ENCODE measurements at regions not wholly inside any gene's neighbourhood (a gene's known extent, or its start where the extent isn't known, plus 50 kb on each side); places are given as distances from the start of the nearest gene placed in this dataset.

- no peak for DNase-seq (ENCODE audit: low spot score)
- ATAC-seq, result no peak
Observed at GRCh38 chr3:148604270-148605085, 93.2 kb upstream of the AGTR1 start.

- DNase-seq (ENCODE audit: low spot score) (no peak), ATAC-seq (no peak)
Observed at GRCh38 chr3:148605521-148605920, 92.2 kb upstream of the AGTR1 start.

GRCh38 chr3:148606979-148607378 is 90.7 kb upstream of the AGTR1 start:
- ATAC-seq, result peak; percentile 21
- DNase-seq (ENCODE audit: low spot score), result no peak

GRCh38 chr3:148607491-148607890 is 90.2 kb upstream of the AGTR1 start:
- DNase-seq (ENCODE audit: low spot score) (no peak), ATAC-seq (no peak)

- ATAC-seq (no peak), DNase-seq (ENCODE audit: low spot score) (no peak)
Observed at GRCh38 chr3:148612278-148612677, 85.4 kb upstream of the AGTR1 start.

DNA sequence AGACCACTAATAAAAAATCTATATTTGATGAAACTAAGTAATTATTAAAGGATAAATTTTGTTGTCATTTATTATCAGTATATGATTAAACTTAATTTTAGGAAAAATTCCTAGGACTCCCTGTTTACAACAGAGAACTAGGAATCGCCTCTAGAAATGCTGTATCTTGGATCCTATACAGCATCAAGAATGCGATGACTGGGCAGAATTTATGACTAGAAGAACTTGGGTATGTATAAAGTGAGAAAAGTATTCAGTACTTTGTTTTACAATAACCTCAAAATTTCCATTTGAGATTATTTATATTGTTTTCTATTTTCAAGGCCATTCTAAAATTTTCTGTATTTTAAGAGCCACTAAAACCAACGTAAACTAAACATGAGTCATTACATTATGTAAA is 82.3 kb upstream of the AGTR1 start:
- ATAC-seq (no peak), DNase-seq (ENCODE audit: low spot score) (no peak)

DNA sequence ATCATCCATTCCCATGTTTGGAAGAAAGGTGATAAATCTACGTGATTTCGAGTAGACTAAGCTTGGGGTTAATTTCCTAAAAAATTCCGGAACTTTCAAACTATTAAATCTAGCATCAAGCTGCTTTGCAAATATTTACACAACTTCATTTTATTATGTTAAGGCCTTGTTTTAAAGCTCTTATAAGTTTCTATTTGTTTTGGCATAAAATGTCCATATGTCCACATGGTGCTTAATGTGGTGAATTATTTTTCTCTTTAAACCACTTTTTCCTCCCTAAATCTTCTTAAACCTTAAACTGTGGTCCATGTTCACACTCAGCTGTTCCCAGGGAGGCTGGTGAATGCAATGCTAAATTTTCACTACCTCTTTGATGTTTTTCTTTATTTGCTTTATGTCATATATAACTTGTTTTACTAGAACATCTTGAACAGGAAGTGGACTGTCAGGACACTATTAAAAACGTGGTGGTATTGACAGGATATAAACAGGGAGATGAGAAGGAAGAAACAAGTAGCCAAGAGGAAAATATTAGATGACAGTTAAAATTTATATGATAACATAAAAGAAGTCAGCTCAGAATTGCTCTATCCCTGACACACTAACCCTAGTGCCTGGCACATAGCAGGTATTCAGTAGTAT is 72.5 kb upstream of the AGTR1 start:
- no peak for ATAC-seq
- DNase-seq (ENCODE audit: low spot score), result no peak

DNA sequence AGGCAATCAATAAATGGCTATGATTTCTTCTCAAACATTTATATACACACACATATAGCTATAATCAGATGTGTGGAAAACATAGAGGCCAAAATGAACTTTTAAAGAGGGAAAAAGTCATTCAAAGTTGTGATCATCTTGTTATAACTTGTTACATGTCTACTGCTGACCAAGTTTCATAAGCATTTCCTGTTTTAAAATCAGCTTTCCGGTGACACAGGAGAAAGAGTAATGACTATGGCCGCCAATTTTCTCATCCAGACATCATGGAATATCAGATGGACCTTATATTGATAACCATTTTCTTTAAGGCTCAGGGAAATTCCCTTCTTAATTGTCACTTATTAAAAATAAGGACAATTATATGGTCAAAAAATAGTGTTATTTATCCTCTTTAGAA is 71.7 kb upstream of the AGTR1 start:
- DNase-seq (ENCODE audit: low spot score), result no peak
- ATAC-seq, result no peak

DNA sequence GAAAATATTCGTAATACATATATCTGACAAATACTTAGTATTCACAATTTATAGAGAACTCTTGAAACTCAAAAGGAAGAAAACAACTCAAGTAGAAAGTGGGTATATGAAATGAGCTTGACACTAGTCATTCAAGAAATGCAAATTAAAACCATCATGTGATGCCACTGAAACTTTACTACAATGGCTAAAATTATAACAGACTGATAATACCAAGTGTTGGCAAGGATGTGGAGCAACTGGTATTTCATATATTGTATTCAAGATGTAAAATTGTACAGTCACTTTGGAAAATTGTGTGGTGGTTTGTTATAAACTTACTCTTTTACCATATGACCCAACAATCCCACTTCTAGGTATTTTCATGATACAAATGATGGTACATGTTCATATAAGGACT is 68.7 kb upstream of the AGTR1 start:
- ATAC-seq (no peak), DNase-seq (ENCODE audit: low spot score) (no peak)

DNA sequence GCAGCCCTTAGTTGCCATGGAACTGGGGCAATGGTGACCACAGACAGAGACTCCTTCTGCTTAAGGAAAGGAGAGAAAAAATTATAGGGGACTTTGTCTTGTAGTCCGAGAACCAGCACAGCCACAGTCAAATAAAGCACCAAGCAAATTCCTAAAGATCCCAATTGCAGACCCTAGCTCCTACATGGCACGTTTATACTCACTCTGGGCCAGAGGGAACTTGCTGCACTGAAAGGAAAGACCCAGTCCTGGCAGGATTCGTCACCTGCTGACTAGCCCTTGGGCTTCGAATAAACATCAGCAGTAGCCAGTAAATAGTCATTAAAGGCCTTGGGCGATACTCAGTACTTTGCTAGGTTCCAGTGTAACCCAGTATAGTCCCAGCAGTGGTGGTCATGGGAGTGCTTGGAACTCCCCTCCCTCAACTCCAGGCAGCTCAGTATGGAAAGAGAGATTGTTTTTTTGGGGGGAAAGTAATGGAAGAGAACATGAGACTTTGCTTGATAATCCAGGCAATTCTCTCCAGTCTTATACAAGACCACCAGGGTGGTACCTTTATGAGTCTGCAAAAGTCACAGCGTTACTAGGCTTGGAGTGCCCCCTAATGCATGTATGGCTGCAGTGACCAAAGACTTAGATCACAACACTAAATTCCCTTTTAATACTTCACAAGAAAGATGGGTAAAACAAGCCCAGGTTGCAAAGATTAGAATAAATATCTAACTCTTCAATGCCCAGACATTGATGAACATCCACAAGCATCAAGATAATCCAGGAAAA is 66.4 kb upstream of the AGTR1 start:
- ATAC-seq, result peak; percentile 72
- DNase-seq (ENCODE audit: low spot score), result no peak

DNA sequence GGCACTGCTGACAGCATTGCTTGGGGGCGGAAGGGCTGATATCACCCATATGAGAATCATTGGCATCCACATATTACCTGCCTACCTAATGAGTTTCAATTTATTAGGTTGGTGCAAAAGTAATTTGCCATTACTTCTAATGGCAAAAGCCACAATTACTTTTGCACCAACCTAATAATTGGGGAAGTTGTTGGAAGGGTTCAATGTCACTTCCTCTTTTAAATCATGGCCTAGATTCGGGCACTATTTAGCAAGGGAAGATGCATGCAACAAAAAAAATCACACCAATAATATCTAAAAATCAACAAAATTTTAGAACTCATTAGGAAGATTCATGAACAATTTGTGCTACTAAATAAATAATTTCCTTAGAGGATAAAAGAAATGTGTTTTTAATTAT is 56.0 kb upstream of the AGTR1 start:
- no peak for DNase-seq (ENCODE audit: low spot score)
- ATAC-seq, result no peak

- ATAC-seq (no peak), DNase-seq (ENCODE audit: low spot score) (no peak)
Observed at GRCh38 chr3:148642214-148642613, 55.5 kb upstream of the AGTR1 start.

DNA sequence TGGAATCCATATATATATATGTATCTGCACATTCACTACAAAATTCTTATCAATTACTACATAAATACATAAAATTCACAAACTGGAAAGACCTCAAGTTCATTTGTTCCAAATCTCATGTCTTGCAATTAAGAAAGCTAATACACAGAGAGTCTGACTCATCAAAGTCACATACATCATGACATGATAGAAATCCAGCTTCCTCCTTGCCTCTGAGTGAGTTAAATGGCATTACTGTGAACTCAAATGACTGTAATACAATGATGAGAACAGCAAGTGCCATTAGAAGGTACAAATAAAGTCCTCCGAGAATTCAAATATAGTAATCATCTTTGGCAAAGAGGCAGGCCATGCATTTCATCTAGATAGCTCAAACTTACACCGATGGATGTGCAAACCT is 55.1 kb upstream of the AGTR1 start:
- ATAC-seq (no peak), DNase-seq (ENCODE audit: low spot score) (no peak)

GRCh38 chr3:148643389-148643840 is 54.3 kb upstream of the AGTR1 start:
- ATAC-seq, result peak; percentile 13
- DNase-seq (ENCODE audit: low spot score), result no peak

DNA sequence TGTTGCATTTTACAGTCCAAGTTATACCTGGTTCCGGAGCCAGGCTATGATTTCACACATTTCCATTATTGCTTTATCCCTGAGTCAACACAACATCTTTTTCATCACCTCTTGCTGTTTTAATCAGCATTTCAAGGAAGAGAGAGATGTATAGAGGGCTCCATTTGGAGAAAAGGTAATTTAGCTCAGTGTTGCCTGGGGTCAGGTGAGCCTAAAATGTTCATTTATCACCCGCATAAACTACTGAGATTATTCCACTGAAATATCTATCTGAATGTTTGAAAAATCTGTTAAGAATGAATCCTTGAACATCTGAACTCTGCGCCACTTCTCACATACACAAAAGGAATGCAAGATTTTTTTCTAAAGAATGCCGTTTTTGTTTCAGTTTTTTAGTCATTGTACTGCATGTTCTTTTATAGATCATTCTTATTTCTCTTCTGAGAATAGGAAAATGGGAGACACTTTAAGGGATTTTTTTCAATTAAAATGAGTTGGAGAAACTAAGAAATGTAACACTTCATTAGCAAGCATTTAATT is 51.5 kb upstream of the AGTR1 start:
- ATAC-seq (no peak), DNase-seq (ENCODE audit: low spot score) (no peak)
